ENCODE measurements at regions not wholly inside any gene's neighbourhood (a gene's known extent, or its start where the extent isn't known, plus 50 kb on each side); places are given as distances from the start of the nearest gene placed in this dataset.

DNA sequence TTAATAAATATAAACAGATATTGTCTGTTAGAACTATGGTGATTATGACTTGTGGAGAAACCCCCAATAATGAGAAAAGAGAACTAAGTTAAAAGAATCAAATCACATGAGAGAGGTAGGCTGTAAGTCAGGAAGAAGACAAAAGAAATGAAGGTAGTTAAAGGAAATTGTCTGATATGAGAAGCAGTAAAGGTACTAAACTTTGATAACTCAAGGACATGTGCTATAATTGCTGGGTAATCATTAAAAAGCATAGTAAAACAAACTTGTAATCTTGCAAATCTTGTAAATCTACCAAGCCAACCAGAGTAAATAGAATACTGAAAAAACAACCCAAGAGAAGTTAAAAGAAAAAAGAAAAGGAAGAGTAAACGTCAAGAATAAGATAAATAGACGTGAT lies 207.0 kb upstream of the CTNND2 start:
- H3K4ac ChIP-seq (ENCODE audit: low read depth, low read length) = no peak overlapping the region
- H2AFZ ChIP-seq (ENCODE audit: low read length) = no peak overlapping the region
- Mint-ChIP-seq H3K4me1 (no peaks in the 10 kb centered on the region), H3K9me3 (no peaks in the 10 kb centered on the region), H3K27me3 (ENCODE audit: low read depth) (no peaks in the 10 kb centered on the region), H3K27ac (no peak overlapping the region), H3K4me3 (no peak overlapping the region), H3K36me3 (ENCODE audit: insufficient read depth in 1 of 3, low read depth in 3 of 3) (no peaks in the 10 kb centered on the region)
- no peak for DNase-seq
- H4K20me1 ChIP-seq (ENCODE audit: control insufficient read depth, insufficient read depth, insufficient read length) = no peaks in the 10 kb centered on the region
- H4K8ac ChIP-seq (replicated peaks; ENCODE audit: insufficient read length, low read depth, low read length) = no peak overlapping the region
- H4K91ac ChIP-seq (ENCODE audit: insufficient read length, low read depth, low read length) = no peak overlapping the region
- H2AK5ac ChIP-seq (ENCODE audit: insufficient read length, low read length) = no peak overlapping the region
- H3K79me2 ChIP-seq (ENCODE audit: insufficient read depth, low read length) = no peaks in the 10 kb centered on the region
- H3K23ac ChIP-seq (ENCODE audit: insufficient read length, low read depth, low read length) = no peak overlapping the region
- no peak overlapping the region for H4K5ac ChIP-seq (ENCODE audit: insufficient read length, low read depth, low read length)
- H3K56ac ChIP-seq (ENCODE audit: insufficient read length, low read depth, low read length) = no peak overlapping the region
- H3K9ac ChIP-seq (ENCODE audit: extremely low read depth, insufficient read length, low read length) = no peak overlapping the region
- H2BK20ac ChIP-seq (ENCODE audit: low read depth, low read length, poor library complexity, severe bottlenecking) = no peak overlapping the region
- no peaks in the 10 kb centered on the region for H3K9me3 ChIP-seq (ENCODE audit: control insufficient read depth, low read depth, low read length)
- no peaks in the 10 kb centered on the region for H3K23me2 ChIP-seq (ENCODE audit: insufficient read length, low read depth, low read length, poor library complexity, severe bottlenecking)
- no peak overlapping the region for H3T11ph ChIP-seq (ENCODE audit: low read length)
- no peak overlapping the region for H3K14ac ChIP-seq (ENCODE audit: insufficient read depth, low read length)
- no peak overlapping the region for H3K27ac ChIP-seq (ENCODE audit: insufficient read length, low read depth, low read length)
- H2BK120ac ChIP-seq (ENCODE audit: low read depth, low read length, poor library complexity, severe bottlenecking) = no peak overlapping the region
- no CpG with 5 or more reads among the region's 2 CpGs for WGBS (ENCODE audit: extremely low coverage, insufficient read length, low lambda C conversion rate)
- H2BK12ac ChIP-seq (ENCODE audit: insufficient read length, low read depth, low read length) = no peak overlapping the region
- H3K4me1 ChIP-seq (ENCODE audit: insufficient read depth, low read length) = no peaks in the 10 kb centered on the region
- no peaks in the 10 kb centered on the region for H3K27me3 ChIP-seq (ENCODE audit: insufficient read depth, low read length)
- no peak overlapping the region for H2BK5ac ChIP-seq (ENCODE audit: insufficient read length, low read length)
- TF ChIP-seq, protein P1, sequence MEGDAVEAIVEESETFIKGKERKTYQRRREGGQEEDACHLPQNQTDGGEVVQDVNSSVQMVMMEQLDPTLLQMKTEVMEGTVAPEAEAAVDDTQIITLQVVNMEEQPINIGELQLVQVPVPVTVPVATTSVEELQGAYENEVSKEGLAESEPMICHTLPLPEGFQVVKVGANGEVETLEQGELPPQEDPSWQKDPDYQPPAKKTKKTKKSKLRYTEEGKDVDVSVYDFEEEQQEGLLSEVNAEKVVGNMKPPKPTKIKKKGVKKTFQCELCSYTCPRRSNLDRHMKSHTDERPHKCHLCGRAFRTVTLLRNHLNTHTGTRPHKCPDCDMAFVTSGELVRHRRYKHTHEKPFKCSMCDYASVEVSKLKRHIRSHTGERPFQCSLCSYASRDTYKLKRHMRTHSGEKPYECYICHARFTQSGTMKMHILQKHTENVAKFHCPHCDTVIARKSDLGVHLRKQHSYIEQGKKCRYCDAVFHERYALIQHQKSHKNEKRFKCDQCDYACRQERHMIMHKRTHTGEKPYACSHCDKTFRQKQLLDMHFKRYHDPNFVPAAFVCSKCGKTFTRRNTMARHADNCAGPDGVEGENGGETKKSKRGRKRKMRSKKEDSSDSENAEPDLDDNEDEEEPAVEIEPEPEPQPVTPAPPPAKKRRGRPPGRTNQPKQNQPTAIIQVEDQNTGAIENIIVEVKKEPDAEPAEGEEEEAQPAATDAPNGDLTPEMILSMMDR (conservative IDR thresholded peaks at IDR 0.05) = no peak
- H3K4me2 ChIP-seq (ENCODE audit: insufficient read depth, insufficient read length, low read length) = no peak overlapping the region
- H3K79me1 ChIP-seq (ENCODE audit: insufficient read depth, low read depth, low read length, poor library complexity, severe bottlenecking) = no peaks in the 10 kb centered on the region
- no peak overlapping the region for H2BK15ac ChIP-seq (ENCODE audit: low read depth, low read length)
- no peak overlapping the region for H3K18ac ChIP-seq (ENCODE audit: insufficient read length, low read depth, low read length)
